Hypothalamus (tissue), 51 donors: ENCODE measurements at regions not wholly inside any gene's neighbourhood (a gene's known extent, or its start where the extent isn't known, plus 50 kb on each side); places are given as distances from the start of the nearest gene placed in this dataset.

ENCODE experiments used
- DNase-seq, 51 donors: peaks; one replicate each; lab custom pipeline; 2025; lab: John Stamatoyannopoulos, UW

DNA sequence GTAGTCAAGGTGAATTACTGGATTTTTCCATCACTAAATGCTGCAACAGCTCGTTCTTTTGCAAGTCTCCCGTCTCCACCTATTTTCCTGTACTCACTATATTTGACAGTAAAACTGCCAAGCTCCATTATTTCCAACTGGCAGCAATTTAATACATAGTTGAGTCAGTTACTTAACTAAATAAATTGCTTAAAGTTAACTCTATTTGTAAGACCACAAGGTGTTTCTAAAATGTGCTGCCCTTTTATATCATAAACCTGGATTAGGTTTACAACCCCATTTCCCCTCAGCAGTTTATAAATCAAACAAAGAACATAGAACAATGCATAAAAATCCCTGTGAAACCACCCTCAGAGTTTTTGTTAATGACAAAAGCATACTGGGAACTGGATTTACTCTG is 211.4 kb upstream of the DPH6 start:
- DNase-seq, result peak in 1 of 51 donors; percentile 5

DNA sequence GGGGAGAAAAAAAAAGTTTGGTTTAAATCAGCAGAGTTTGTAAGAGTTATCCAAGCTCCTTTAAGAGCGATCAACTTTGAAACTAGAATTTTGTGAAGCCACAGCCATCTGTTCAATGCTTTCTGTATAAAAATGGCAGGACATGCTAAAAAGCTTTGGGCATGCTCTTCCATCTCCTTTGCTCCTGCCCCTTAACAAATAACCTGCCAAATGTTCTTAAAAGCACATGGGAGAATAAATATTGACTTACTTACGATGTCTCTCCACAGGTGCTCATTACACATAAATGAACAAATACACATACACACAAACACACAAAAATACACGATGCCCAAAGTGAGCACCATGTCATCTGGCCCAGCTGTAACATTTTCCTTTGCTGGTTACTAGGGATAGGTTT is 211.8 kb upstream of the DPH6 start:
- DNase-seq, result no peak

DNA sequence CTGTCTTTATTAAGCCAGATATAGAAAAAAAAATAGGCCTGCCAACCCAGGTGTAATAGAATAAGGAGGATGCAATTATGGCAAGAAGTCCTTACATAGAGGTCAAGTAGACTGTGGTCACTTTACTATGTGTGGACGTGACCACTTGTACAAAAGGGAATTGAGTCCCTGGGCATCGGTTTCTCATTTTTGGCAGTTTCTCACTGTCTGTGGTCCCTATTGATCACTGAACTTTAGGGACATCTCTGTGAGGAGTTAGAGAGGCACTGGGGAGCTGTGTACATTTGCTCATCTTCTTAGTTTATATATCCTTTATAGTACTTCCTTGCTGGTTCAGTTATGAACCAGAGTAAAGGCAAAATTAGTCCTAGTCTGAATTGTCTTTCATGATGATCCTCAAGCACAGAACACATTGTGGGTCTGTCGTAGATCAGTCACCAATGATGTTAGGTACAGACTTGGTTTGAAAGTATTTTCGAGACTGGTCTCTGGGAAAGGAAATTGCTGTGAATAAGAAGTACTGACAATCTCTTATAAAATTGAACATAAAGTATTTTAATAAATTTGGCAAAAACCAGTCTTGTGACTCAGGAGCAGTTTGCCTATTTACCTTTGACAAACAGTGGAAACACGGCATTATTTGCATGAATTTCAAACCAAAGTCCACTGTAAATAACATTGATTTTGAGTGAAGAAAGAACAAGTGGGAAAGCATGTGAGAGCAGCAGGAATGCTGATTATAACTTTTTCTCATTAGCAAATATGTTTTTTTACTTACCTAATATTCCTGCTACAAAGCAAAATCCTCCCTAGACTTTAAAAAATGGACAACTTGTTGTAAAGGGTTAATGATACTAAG is 218.9 kb upstream of the DPH6 start:
- no peak for DNase-seq

DNA sequence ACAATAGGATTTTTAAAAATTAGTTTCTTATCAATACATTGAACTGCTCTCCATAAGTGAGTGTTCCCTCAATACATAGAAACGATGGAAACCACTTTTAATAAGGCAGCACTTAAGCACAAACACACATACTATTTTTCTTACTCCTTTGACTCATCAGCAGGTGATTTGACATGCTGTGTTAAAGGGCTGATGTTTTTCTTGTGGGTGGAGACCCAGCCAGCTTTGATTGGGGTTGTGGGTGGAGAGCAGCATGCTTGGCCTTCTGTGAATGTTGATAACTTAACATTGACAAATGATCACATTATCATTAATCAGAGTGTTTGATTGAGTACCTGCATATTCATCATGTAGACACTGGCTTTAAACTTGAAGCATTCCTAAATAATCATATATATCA is 223.0 kb upstream of the DPH6 start:
- DNase-seq, result no peak

DNA sequence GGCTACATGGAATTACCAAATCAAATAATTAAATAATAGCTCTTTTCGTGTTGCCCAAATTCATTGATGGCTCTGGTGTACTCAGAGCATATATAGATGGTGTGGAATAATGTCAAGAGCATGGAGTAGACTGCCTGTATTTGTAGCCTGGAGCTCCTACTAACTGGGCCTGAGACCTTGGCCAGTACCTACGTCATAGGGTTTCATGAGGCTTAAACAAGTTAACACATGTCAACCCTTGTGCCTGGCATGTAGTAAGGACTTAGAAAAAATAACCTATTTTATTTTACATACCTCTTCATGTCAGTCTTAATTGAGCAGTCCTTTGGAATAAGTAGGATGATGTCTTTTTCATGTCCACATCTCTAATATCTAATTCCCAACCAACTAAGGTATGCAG is 223.7 kb upstream of the DPH6 start:
- DNase-seq, result no peak

DNA sequence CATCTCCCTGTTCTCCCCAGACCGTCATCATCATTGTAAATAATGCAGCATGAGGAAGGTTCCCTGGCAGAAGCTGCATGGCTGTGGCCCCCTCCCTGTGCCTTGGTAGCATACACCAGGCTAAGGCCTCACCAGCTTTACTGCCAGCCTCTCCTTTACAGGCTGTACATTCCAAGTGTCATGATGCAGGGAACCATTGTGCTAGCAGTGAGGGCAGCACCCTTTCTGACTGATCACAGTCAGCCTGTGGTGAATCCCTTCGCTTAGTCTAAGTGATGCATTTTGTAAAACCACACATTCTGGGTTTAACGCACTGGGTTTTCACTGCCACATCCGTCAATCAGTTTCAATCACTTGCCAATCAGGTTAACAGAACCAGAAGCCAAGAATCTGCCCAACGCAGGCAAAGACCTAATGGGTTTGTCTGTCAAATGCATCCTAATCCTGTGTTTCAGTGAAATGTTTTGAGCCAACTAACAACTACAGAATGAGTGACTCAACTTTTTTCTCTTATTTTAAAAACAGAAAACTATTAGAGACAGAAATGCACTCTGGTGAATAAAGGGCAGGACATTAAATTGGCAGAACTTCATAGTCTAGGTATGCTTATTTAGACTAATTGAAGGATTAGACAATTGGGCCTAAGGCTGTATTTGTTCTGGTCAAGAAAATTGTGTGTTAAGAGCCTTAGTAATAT is 225.9 kb upstream of the DPH6 start:
- DNase-seq, result no peak

DNA sequence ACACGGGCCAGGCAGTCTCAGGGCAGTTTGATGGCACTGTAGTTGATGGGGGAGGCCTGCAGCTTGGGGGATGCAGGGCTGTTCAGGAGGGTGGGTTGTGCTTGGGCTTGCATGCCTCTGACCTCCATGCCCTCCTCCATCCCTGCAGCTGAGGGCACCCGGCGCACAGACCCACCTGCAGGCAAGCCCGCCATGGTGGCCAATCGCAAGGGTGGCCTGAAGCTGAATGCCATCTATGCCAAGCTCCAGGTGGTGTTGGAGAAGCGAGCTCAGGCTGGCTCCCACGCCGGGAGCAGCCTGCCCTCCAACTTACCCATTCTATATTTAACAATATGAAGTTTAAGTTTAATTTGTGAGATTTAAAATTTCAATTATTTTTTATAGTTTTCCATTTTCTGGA is 228.7 kb upstream of the DPH6 start:
- no peak for DNase-seq

DNA sequence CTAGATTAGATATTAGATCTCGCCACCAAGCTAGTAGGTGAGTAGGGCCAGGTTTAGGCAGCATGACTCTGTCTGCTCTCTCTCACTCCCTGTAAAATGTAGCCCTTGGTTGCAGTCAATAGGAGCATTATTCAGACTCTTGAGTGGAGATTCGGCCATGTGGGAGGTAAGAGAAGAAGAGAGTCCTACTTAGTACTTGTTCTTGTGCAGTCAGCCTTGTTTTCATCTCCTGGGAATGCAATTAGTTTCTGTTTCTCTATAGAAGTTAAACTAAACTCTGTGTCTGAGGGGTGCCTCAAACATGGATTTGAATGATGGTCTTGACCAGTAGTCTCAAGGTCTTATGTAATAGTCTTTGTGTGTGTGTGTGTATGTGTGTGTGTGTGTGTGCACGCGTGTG is 229.5 kb upstream of the DPH6 start:
- no peak for DNase-seq

DNA sequence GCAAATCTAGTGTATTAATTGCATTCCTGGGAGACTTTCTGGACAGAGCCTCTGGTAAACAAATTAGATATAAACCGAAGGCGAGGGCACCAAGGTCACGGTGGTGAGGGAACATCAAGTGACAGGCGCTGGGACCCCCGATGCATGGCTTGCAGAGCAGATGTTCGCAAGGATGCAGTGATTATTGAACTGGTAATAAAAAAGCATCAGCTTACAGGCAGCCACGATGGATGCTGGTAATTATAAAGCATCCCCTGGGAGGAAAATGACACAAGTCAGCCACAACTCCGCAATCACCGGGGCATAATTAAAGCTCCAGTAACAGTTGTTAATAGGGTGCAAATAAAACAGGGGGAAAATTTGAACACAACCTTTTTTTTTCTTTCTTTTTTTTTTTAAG is 231.1 kb upstream of the DPH6 start:
- DNase-seq, result no peak

DNA sequence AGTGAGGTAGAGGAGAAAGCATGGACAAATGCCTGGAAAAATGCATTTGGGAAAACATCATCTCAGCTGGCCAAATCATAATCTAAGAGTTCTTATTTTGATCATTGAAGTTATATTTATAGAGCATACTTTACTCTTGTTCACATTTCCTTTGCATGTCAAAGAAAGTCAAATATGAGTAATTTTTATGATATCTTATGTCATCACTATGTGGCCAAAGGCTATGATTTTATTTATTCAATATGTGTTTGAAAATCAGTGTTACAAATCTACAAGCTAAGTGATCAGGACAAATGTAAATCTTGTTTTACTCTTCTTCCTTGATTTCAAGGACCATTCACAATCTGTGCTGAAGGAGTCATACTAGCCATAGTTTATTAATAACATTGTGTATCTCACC is 237.2 kb upstream of the DPH6 start:
- DNase-seq, result no peak

DNA sequence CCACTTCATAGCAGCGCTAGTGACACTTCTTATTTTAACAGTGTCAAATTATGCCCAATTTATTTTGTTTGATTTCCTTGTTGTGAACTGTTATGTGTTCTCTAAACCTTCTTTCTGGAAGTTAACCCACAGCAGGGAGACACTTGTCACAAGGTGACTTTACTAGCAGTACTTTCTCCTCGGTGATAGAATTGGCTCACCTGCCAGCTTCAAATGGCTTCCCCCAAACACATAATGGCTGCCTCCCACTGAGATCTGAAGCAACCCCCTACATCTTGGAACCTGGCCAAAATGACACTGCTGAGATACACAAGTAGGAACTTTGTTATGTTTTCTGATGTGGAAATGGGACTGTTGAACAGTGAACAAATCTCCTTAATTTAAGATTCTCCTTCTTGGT is 238.8 kb upstream of the DPH6 start:
- peak in 1 of 51 donors; percentile 2 for DNase-seq

DNA sequence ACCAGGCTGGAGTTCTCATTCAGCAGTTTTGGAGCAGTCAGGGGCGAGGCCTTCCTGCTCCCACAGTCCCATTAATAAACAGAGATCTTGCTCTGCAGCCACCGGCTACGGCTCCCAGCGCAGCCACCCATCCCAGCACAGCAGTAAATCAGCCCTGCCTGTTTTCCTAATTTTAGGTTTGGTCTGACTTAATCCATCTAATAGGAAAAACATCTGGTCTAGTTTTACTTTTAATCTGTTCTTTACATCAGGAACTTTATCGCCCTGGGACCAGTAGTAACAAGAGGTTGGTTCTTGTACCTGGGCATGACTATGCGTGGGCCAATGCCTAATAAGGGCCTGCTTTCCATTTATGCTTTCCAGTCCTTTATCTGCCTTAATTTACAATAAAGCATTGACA is 264.0 kb upstream of the DPH6 start:
- DNase-seq, result no peak

DNA sequence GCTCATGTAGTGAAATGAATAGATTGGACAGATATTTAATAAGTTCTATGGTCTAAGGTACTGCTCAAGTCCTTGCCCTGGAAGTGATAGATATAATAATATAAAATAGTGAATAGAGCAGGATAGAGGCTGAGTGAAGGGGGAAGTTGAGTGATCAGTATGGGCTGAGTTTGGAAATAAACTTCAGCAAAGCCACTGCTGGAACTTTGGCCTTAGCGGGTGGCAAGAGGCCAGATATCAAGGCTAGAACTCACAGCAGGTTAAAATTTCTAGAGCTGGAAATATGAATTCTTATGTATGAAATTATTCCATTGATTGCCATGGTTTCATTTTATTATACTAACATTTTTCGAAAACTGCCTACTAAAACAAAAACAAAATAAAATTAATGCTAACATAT is 267.6 kb upstream of the DPH6 start:
- no peak for DNase-seq

DNA sequence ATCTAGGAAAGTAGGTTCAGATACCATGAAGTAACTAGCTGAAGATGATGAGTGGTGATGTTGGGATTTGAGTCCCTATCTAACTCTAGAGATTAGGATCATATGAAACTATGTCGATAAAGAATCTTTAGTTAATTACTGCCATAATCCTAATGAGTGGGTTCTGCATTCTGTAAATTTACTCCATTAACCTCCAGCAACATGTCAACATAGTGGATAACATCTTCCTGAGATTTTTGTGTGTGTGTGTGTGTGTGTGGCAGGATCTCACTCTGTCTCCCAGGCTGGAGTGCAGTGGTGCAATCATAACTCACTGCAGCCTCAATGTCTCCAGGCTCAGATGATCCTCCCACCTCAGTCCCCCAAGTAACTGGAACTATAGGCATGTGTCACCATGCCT is 272.9 kb upstream of the DPH6 start:
- DNase-seq, result no peak

DNA sequence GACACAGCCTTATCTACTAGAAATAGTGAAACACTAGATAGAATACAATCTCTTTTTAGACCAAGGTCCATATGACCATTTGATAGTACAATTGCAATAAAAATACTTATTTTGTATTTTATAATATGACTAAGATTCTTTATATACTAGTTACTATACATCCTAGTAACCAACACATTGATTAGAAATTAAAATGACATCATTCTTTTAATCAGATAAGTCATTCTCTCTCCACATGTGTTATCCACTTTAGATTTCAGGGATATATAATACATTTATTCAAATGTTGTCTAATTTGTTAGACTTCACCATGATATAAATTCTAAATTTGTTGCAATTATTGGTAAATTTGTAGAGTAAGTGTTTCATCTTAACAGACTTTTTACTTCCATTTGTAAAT is 276.2 kb upstream of the DPH6 start:
- no peak for DNase-seq

DNA sequence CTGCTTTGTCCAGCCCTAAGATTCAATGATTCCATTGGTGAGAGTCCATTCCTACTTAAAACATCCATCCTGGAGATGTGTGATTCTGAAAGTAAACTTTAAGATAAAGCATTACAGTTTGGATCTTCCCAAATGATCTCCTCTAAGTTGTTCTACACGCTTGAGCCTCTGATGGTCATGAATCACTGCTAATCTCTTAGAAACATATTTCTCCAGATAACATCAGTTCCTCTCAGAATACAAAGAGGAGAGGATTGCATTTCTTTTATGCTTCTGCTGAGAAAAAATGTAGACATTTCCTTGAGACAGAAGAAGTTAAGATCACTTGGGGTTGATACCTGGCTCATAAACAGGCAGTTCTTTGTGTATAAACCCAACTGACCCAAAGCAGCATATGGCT is 281.2 kb upstream of the DPH6 start:
- DNase-seq, result no peak

DNA sequence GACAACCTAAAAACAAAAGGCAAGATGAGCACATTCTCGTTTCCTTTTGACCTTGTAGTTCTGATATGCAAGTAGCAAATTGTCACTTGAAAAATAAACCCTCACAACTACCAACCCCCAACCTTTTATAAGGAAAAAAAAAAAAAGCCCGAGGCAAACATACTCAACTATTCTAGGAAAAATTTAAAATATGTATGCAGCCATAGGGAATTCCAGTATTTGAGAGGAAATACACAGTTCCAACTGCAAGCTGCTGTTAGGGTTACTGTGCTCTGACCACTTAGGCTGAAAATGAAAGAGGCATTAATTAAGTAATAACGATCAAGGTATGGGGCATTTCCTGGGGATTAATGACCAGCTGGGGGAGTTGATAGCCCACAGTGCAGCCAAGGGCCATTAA is 281.9 kb upstream of the DPH6 start:
- DNase-seq, result no peak

DNA sequence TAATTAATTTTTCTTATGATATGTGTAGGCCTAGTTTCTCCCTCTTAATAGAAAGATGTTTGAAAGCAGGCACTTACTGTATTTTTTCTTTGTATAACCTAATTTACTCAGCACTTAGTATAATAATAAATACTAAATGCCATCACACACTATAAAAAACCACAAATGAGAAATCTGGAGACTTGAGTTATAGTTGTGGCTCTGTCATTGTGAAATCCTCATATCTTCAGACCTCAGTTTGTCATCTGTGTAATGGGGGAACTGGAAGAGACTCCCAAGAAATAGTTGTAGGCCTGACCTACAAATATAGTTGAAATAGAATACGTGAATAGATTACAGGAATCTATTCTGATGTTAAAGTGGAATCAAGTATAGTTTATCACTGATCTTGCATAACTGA is 287.6 kb upstream of the DPH6 start:
- DNase-seq, result no peak

DNA sequence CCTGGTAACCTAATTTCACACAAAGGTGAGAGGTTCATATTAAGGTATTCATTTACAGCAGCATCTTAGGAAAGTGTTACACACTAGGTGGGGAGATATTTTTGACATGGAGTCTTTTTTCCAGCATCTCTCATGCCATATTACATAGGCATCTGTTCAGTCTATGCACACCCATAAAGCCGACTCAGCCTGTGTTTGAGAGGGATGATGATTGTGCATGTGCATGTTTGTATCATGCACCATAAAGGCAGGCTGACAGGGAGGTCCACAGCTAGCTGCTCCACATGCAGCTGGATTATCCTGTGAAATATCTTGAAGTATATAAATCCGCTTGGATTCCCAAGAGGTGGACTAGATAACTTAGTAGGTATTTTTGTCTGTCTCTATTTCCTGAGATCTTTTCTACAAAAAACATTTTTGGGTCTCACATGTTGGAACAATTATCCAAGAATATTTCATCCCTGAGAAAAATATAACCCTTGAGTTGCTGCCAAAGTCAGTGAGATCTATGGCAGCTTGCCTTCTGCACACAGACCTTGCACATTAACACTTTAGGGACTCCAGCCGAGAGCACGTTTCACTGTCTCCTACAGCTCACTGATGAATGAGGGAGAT is 288.4 kb upstream of the DPH6 start:
- no peak for DNase-seq

DNA sequence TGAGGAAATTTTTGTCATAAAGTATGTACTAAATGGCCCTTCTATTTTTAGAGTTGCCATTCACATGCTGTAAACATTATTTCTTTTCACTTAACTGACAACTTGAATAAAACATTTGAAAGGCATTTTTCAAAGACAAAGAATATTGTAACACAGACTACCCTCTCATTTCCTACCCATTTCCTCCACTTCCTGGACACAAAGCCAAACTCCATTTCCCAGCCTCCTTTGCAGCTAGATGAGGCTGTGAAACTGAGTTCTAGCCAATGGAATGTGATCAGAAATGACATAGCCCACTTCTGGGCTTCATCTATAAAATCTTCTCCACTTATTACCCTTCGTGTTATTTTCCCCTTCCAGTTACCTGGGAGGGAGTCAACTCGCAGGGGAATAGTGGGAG is 288.9 kb upstream of the DPH6 start:
- DNase-seq, result no peak

DNA sequence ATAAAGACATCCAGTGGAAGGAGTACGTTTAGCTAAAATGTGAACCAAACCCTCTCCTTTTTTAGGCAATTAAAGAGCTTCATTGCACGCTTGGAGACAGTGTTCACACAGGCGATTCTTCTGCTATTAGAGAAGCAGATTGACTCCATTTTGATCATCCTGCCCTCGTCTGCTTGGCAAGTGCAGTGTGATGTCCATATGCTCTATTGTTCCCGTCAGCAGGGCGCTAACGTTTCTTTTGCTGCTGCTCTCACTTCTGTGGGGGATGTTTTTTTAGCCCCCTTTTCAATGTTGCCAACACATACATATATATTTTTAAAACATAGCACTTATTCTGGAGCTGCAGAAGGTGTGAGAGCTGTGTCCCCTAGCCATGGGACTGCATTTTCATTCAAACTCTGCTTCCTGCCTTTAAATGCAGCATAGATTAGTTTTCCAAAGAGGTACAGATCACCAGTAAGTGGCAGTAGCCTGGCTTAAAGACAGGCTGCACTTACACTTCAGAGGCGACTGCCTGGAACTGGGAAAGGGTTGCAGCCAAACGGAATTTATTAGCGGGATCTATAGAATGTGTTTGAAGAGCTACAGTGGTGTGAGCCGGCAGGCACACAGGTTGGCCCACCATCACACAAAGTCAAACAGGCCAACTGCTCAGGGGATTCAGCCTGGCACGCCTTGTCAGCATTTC is 292.6 kb upstream of the DPH6 start:
- DNase-seq, result no peak
